Sigmoid colon (tissue), 6 donors: ENCODE measurements at regions not wholly inside any gene's neighbourhood (a gene's known extent, or its start where the extent isn't known, plus 50 kb on each side); places are given as distances from the start of the nearest gene placed in this dataset.

ENCODE experiments used
- DNase-seq: peaks from one replicate; pipeline ENCODE4 v3.0.0-alpha.2; 2019
- H3K27ac ChIP-seq, 4 donors: fragments of 200-600 bp; sonication (generic); one replicate each; pipeline ENCODE4 v1.5.1; 2016 to 2019; ENCODE audit warnings: mild to moderate bottlenecking in 1 of 4
- H3K27me3 ChIP-seq, 3 donors: fragments of 200-600 bp; sonication (generic); one replicate each; pipeline ENCODE4 v1.5.1; 2019; ENCODE audit warnings: mild to moderate bottlenecking in 1 of 3
- H3K36me3 ChIP-seq, 4 donors: fragments of 200-600 bp; sonication (generic); one replicate each; pipeline ENCODE4 v1.5.1; 2016 to 2019
- H3K4me1 ChIP-seq, 4 donors: fragments of 200-600 bp; sonication (generic); one replicate each; pipeline ENCODE4 v1.5.1; 2017 to 2019
- H3K4me3 ChIP-seq, 4 donors: fragments of 200-600 bp; sonication (generic); one replicate each; pipeline ENCODE4 v1.5.1; 2017 to 2019; ENCODE audit warnings: mild to moderate bottlenecking in 2 of 4, moderate library complexity in 1 of 4
- H3K9me3 ChIP-seq, 4 donors: fragments of 200-600 bp in 3 of 4; sonication (generic) in 3 of 4; one replicate each; pipeline versions ENCODE4 v1.5.1 to v1.6.1; 2013 to 2019
- EP300 ChIP-seq, 4 donors: sonication (generic); formaldehyde crosslinking; IDR thresholded peaks; one replicate each; pipeline ENCODE4 v1.6.1; 2017; ENCODE audit warnings: antibody characterized with exemption in 4 of 4
- POLR2A ChIP-seq, 2 donors: fragments of 450-650 bp; IDR thresholded peaks; one replicate each; pipeline ENCODE4 v1.6.1; 2016; ENCODE audit warnings: antibody characterized with exemption in 2 of 2, mild to moderate bottlenecking in 2 of 2, moderate library complexity in 2 of 2
- POLR2AphosphoS5 ChIP-seq, 4 donors: sonication (generic); formaldehyde crosslinking; IDR thresholded peaks; one replicate each; pipeline ENCODE4 v1.6.1; 2017; ENCODE audit warnings: antibody characterized with exemption in 4 of 4
- WGBS, 2 donors: extraction: QIAGEN DNeasy Blood & Tissue Kit; methylation state at CpG; one replicate each; pipeline ENCODE4 v1.1.7; 2013; 5-methylcytosine and 5-hydroxymethylcytosine counted together
- intact Hi-C: fragments of 100-400 bp; cut with DNase I; formaldehyde crosslinking; loops from one replicate; pipeline ENCODE4 v1.15.1; 2023
- TF ChIP-seq, protein P1 (sequence below), 4 experiments: fragments of 450-650 bp in 3 of 4; fragments of 200-600 bp in 1 of 4; IDR thresholded peaks; one replicate each; pipeline ENCODE4 v1.5.1; 2016 to 2019; ENCODE audit warnings: antibody characterized with exemption in 4 of 4, mild to moderate bottlenecking in 3 of 4, moderate library complexity in 2 of 4
- donor health status: healthy with polysubstance abuse.
- donor health status: healthy.

DNA sequence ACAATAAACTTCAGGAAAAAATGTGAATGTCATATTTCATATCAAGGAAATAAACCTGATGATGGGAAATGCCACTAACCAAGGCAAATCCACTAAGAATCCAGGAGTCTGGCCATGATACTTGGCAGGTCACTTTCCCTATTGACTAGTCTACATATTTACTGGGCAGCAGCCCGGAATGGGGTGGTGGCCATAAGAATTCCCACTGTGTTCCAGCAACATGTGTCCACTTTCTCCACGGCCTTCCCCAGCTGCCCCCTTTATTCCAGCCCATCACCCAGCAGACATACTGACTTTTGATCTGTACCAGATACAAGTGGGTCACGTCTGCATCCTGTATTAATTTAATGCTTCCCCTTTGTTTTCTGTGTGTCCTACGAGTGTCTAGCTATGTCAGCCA lies 234.5 kb upstream of the PRDM1 start:
- H3K4me3 ChIP-seq, result no peak overlapping the region
- H3K9me3 ChIP-seq, result no peaks in the 10 kb centered on the region
- no peak overlapping the region for H3K27ac ChIP-seq
- H3K27me3 ChIP-seq, result no peaks in the 10 kb centered on the region
- 80 to 87% methylated on average over 4 of the region's 4 CpGs for WGBS, 2 donors
- no peak for DNase-seq
- TF ChIP-seq POLR2A (IDR thresholded peaks at IDR 0.05) (no peak), POLR2AphosphoS5 (IDR thresholded peaks at IDR 0.05) (no peak), EP300 (IDR thresholded peaks at IDR 0.05) (no peak)
- TF ChIP-seq, protein P1, sequence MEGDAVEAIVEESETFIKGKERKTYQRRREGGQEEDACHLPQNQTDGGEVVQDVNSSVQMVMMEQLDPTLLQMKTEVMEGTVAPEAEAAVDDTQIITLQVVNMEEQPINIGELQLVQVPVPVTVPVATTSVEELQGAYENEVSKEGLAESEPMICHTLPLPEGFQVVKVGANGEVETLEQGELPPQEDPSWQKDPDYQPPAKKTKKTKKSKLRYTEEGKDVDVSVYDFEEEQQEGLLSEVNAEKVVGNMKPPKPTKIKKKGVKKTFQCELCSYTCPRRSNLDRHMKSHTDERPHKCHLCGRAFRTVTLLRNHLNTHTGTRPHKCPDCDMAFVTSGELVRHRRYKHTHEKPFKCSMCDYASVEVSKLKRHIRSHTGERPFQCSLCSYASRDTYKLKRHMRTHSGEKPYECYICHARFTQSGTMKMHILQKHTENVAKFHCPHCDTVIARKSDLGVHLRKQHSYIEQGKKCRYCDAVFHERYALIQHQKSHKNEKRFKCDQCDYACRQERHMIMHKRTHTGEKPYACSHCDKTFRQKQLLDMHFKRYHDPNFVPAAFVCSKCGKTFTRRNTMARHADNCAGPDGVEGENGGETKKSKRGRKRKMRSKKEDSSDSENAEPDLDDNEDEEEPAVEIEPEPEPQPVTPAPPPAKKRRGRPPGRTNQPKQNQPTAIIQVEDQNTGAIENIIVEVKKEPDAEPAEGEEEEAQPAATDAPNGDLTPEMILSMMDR (IDR thresholded peaks at IDR 0.05), result no peak
- no peaks in the 10 kb centered on the region for H3K36me3 ChIP-seq
- H3K4me1 ChIP-seq, result no peaks in the 10 kb centered on the region
- intact Hi-C loops, result no loop called here

DNA sequence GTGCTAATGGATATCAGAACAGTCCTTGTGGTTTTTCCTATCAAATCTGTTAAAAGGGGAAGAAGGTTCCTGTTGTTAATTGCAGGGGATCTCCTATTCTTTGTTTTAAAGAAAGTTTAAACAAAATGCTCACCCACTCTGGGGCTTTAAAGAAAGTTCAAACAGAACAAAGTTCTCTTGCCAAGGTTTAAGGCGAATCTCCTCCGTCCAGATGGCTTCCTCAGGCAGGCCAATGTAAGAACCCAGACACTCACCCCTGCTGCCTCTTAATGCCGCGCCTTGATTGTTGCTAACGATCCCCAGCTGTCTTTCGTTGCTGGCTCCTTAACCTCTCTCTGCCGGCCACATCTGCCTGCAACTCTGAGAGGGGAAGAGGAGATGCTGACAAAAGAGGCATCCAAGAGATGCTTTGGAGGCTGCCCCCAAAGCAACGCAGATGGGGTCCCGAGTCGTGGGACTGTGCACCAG lies 235.0 kb upstream of the PRDM1 start:
- no peak for DNase-seq
- no peak overlapping the region for H3K4me3 ChIP-seq

DNA sequence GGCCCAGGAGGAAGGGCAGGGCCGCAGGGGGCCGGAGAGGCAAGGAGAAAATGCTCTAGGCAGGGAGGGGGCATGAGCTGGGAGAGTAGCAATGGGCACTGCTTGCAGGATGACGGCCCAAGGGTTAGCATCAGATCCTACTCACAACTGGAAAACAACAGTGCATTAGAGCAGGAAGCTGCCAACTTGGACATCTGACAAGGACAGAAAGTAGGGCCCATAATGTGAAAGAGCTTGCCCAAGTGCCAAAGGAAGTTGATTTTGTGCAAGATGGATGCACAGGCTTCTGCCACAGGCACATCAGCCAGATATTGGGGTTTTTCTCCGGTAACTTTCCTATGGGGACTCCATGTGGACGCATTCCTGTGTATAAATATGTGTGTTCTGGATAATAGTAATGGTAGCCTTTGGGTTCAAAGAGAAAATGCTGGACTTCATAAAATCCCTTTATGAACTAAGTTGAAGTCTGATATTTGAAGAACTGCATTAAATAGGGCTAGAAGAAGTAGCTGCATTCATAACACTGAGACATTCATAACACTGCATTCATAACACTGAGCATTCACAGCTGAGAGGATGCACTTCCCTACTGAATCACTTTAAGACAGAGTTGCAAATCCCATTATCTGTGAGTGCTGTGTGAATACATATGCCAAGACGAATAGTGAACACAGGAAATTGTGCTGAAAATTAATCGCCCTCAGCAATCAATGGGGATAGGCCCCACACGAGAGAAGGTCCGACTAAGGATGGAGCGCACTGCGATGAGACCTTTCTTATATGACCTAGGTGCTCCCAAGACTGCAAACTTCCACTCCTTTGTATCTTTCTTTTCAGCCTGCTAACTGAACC lies 235.6 kb upstream of the PRDM1 start:
- WGBS, 2 donors, result 88 to 90% methylated on average over 11 of the region's 11 CpGs
- no peaks in the 10 kb centered on the region for H3K36me3 ChIP-seq
- intact Hi-C loops, result no loop called here
- H3K4me1 ChIP-seq, result no peaks in the 10 kb centered on the region
- H3K9me3 ChIP-seq, result no peaks in the 10 kb centered on the region
- DNase-seq, result no peak
- no peak overlapping the region for H3K27ac ChIP-seq
- H3K4me3 ChIP-seq, result no peak overlapping the region
- TF ChIP-seq POLR2A (IDR thresholded peaks at IDR 0.05), result no peak
- TF ChIP-seq EP300 (IDR thresholded peaks at IDR 0.05), result no peak
- TF ChIP-seq, protein P1 (IDR thresholded peaks at IDR 0.05), result no peak
- no peaks in the 10 kb centered on the region for H3K27me3 ChIP-seq

More for the DNA sequence above, 235.0 kb upstream of the PRDM1 start:
- WGBS, 2 donors, result 64 to 68% methylated on average over 10 of the region's 10 CpGs
- intact Hi-C loops, result no loop called here
- no peaks in the 10 kb centered on the region for H3K27me3 ChIP-seq
- TF ChIP-seq POLR2AphosphoS5 (IDR thresholded peaks at IDR 0.05) (no peak), POLR2A (IDR thresholded peaks at IDR 0.05) (no peak), EP300 (IDR thresholded peaks at IDR 0.05) (no peak)
- TF ChIP-seq, protein P1 (IDR thresholded peaks at IDR 0.05), result no peak
- no peak overlapping the region for H3K27ac ChIP-seq
- H3K9me3 ChIP-seq, result no peaks in the 10 kb centered on the region
- no peaks in the 10 kb centered on the region for H3K4me1 ChIP-seq
- H3K36me3 ChIP-seq, result no peaks in the 10 kb centered on the region

DNA sequence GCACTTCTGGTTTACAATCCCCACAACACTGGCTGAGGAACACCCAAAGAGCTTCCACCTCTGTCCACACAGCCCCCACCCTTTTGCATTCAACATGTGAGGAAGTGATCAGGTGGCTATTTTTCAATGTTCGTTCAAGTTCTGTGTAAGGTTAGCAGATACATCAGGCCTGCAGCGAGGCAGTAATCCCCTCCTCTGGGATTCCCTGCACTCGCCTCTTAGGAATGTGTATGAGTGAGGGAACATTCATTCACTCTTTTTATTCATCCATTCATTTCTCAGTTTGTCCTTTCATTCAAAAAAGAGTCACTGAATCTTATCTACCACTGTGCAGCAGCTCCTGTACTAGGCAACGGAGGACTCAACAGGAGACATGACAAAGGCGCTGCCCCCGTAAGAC lies 236.4 kb upstream of the PRDM1 start:
- intact Hi-C loops, result no loop called here

More for the DNA sequence above, 236.4 kb upstream of the PRDM1 start:
- TF ChIP-seq, protein P1 (IDR thresholded peaks at IDR 0.05), result no peak
- TF ChIP-seq POLR2A (IDR thresholded peaks at IDR 0.05) (no peak), EP300 (IDR thresholded peaks at IDR 0.05) (no peak), POLR2AphosphoS5 (IDR thresholded peaks at IDR 0.05) (no peak)
- DNase-seq, result no peak
- no peaks in the 10 kb centered on the region for H3K9me3 ChIP-seq
- no peaks in the 10 kb centered on the region for H3K27me3 ChIP-seq
- no peaks in the 10 kb centered on the region for H3K4me1 ChIP-seq
- no peak overlapping the region for H3K4me3 ChIP-seq
- H3K27ac ChIP-seq, result no peak overlapping the region
- H3K36me3 ChIP-seq, result no peaks in the 10 kb centered on the region
- WGBS, 2 donors, result 94 to 96% methylated on average over 6 of the region's 6 CpGs
